Activated CD4-positive, alpha-beta T cell treated with anti-CD3 and anti-CD28 coated beads, Interleukin-2, amount 10 ng/mL, durations not matched to agents 24 days and 14 days (primary cell): ENCODE measurements at regions not wholly inside any gene's neighbourhood (a gene's known extent, or its start where the extent isn't known, plus 50 kb on each side); places are given as distances from the start of the nearest gene placed in this dataset.

ENCODE experiments used
- DNase-seq: peaks from one replicate; pipeline ENCODE4 v3.0.0; 2022
- H3K27ac Mint-ChIP-seq: one replicate; pipeline ENCODE4 v1.8.0; 2022; ENCODE audit warnings: mild to moderate bottlenecking, mixed read lengths
- H3K27me3 Mint-ChIP-seq: one replicate; pipeline ENCODE4 v1.8.0; 2022; ENCODE audit warnings: mixed read lengths
- H3K36me3 Mint-ChIP-seq: one replicate; pipeline ENCODE4 v1.8.0; 2022; ENCODE audit warnings: low read depth, mild to moderate bottlenecking, mixed read lengths
- H3K4me1 Mint-ChIP-seq: one replicate; pipeline ENCODE4 v1.8.0; 2021; ENCODE audit warnings: mixed read lengths
- H3K4me3 Mint-ChIP-seq: one replicate; pipeline ENCODE4 v1.8.0; 2022; ENCODE audit warnings: mild to moderate bottlenecking, moderate library complexity, mixed read lengths
- H3K9me3 Mint-ChIP-seq: one replicate; pipeline ENCODE4 v1.8.0; 2021; ENCODE audit warnings: mixed read lengths
- intact Hi-C: fragments of 100-400 bp; cut with micrococcal nuclease; formaldehyde crosslinking; loops from one replicate; pipeline ENCODE4 v1.15.1; 2023

DNA sequence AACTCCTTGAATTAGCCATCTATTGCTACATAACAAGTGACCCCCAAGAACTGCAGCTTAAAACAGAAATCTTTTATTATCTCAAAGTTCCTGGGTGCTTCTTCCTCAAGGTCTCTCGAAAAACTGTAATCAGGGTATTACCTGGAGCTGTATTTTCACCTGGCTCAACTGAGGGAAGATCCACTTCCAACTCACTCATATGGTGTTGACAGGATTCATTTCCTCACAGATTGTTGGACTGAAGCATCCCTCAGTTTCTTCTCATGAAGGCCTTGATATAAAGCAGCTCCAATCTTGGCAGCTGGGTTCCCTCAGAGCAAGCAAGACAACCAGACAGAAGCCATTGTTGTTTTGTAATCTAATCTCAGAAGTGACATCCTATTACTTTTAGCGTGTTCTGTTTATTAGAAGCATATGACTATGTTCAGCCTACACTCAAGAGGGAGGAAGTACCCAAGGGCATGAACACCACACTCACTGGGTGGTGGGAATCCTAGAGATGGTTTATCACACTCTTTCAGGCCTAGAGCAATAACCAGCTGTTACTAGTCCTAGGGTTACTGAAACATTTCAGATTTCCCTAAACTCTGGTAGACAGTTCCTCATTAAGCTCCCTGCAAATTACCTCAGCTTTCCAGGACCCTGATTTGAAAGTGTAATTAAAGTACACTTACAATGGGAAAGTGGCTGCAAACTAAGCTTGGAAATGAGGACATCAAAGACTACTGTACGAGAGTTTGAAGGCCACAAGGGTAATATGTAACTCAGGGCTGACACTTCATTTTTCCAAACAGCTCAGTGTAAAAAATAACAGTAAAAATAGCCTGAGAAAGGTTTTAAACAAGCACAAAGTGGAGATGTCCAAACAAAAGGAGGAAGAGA is 222.2 kb downstream of the SEC23A start:
- Mint-ChIP-seq H3K27me3 (no peaks in the 10 kb centered on the region), H3K27ac (no peak overlapping the region), H3K36me3 (no peaks in the 10 kb centered on the region), H3K9me3 (no peaks in the 10 kb centered on the region), H3K4me1 (no peaks in the 10 kb centered on the region), H3K4me3 (no peak overlapping the region)
- no peak for DNase-seq
- intact Hi-C loops: no loop called here

DNA sequence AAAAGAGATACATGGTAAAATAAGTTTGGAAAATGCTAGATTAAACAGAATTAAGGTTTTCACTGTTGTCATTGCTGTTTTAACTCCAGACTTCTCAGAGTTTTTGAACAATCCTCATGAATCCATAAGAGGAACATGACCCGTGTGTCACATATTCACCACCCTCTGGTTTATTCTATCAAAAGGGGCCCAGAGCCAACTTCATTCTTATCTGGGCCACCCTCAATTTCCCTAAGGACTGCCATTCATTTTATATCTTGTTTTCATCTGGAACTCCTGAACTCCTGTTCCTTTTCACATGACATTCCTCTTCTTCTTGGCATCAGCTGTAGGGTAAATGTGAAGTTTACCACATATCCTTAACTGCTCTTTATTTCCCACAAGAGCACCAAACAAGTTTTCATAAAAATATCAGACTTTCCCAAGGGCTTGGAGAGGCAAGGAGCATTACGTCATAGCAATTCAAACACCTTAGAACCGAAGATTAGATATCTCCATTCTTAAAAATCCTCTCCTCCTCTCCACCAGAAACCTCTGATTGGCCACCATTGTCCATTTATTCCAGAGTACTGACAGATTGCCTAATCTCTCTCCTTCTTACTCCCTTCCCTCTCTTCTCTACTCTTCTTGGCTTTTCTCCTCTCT is 225.2 kb downstream of the SEC23A start:
- Mint-ChIP-seq H3K9me3 (no peaks in the 10 kb centered on the region), H3K4me1 (no peaks in the 10 kb centered on the region), H3K4me3 (no peak overlapping the region), H3K27me3 (no peaks in the 10 kb centered on the region), H3K36me3 (no peaks in the 10 kb centered on the region), H3K27ac (no peak overlapping the region)
- DNase-seq: no peak
- intact Hi-C loops: no loop called here

DNA sequence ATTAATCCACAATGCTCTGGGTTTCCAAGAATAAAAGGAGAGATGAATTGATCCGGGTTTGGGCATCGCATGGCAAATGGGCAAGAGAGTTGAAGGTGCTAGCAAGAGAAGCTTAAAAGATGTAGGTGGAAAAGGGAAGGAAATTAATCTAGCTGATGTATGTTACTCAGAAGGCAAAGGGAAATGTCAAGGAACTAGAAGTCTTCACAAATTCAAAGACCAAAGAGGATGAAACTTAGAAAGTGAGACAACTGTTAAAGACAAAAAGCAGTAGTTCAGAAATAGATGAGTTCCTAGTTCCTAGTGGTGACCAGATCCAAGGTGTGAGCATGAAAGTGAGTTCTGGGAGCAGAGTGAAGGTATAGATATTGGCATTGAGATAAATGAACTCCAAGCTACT is 228.3 kb downstream of the SEC23A start:
- H3K36me3 Mint-ChIP-seq: no peaks in the 10 kb centered on the region
- no peaks in the 10 kb centered on the region for H3K27me3 Mint-ChIP-seq
- intact Hi-C loops: no loop called here
- no peak overlapping the region for H3K27ac Mint-ChIP-seq
- H3K9me3 Mint-ChIP-seq: no peaks in the 10 kb centered on the region
- H3K4me1 Mint-ChIP-seq: no peaks in the 10 kb centered on the region
- DNase-seq: no peak
- no peak overlapping the region for H3K4me3 Mint-ChIP-seq

DNA sequence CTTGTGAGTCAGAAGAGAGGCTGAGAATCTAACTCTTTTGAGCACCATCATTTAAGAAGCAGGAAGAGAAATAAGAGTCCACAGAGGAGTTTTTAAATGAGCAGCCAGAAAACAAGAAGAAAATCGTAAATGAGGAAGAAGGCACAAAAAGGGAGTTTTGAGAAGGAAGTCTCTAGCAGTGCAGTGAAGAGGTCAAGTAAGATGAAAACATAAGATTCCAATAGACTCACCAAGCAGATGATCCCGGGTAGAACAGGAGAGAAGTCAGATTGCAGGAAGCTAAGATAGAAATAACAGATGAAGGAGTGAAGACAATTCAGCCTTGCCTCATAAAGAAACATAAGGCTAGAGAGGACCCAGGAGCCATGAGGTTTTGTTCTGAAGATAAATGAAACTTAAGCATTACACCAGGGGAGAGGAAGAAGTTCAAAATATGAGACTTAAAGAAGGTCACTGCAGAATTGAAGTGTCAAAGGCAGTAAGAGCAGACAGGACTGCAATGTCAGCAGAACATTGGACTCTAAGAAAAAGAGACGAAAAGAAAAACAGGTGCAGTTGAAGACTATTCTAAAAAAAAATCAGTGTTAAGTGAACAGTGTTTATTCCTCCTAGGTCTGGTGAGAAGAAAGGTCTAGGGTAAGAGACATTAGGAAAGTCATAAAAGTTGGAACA is 229.0 kb downstream of the SEC23A start:
- H3K4me3 Mint-ChIP-seq: no peak overlapping the region
- H3K4me1 Mint-ChIP-seq: no peaks in the 10 kb centered on the region
- H3K27ac Mint-ChIP-seq: no peak overlapping the region
- H3K9me3 Mint-ChIP-seq: no peaks in the 10 kb centered on the region
- no peaks in the 10 kb centered on the region for H3K36me3 Mint-ChIP-seq
- intact Hi-C loops: no loop called here
- no peak for DNase-seq
- peaks cover 2% of the 10 kb centered on the region for H3K27me3 Mint-ChIP-seq

DNA sequence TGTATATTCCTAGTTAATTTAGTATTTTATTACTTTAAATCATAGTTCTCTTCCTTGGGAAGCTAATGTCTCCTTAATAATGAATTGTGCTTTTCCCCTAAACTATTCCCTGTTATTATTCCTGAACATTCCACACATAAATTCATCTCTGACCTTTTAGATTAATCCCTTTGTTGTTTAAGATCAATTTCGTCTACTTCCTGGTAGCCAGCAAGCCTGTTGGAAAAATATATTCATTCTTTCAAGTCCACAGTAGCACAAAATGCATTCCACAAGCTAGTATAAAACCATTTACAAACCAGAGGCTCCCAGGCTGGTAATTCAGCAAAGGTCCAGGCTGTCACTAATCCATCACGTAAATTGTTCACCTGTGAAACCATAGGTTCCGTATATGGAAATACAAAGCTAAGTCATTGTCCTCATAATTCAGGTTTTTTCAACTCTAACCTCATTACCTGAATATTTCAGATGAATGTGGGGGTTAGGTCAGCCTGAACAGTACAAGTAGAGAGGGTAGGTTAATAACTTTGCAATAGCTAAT is 232.7 kb downstream of the SEC23A start:
- H3K4me3 Mint-ChIP-seq: no peak overlapping the region
- no peaks in the 10 kb centered on the region for H3K4me1 Mint-ChIP-seq
- peaks cover 2% of the 10 kb centered on the region for H3K27me3 Mint-ChIP-seq
- intact Hi-C loops: no loop called here
- no peaks in the 10 kb centered on the region for H3K36me3 Mint-ChIP-seq
- no peak overlapping the region for H3K27ac Mint-ChIP-seq
- H3K9me3 Mint-ChIP-seq: no peaks in the 10 kb centered on the region
- DNase-seq: no peak

DNA sequence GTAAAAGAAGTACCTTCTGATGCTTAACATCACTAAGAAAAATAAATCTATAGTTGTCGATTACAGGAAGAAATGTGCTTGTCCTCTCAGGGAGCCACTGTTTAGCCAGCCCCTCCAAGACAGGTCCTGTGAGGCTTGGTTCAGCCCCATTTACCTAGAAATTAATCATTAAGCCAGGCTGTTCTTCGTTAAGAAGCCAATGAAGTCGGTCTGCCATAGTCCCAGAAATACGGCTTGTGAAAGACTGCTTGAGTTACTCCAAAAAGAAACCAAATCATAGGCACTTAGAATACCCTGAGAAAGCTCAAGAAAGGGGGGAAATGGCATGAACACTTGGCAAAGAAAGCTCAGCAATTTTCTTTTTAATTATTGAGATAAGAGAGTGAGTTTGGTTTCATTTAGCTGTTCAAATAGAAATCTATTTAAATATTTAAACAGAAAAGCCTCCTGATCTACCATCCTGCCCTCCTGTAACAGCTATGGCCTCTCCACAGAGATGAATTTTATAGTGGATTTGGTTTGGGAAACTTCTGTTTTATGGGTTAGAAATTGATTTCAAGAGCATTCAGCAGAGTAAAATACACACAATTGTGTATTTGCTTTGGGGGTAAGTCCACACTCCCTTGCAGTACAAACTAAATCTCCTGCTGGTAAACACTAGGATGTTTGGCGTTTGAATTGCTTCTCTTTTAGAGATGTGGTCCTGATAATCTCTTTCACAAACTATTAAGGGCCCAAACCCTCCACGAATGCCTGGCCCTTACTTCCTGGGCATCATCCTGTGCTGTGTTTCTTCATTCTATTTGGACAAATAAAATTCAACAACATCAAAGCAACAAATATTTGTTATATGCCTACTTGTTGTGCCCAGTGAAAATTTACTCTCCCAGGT is 234.4 kb downstream of the SEC23A start:
- no peak overlapping the region for H3K4me3 Mint-ChIP-seq
- H3K27me3 Mint-ChIP-seq: peaks cover 2% of the 10 kb centered on the region

DNA sequence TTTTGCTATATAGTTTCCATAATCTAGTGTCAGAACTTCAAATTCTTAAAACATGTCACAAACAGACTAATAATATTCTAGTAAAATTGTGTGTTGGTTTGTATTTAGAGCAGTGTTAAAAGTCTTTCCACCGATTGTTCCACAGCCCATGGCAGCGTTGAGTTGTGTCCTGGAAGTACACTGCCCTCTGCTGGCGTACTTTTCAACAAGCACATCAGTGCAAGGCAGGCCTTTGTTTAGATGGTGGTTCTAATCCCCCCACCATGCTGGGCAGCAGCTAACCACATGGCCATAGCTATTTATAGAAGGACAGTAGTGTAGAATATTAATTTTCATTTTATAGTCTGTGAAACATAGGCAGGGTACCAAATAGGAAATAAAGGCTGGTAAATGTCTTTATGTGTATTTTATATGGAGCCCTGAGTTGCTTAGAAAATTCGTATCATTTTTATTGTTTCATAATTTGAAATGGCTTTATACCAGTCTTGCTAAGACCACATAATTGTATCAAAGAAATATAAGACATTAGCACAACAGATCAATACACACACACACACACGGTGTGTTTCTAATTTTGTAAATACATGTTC is 235.4 kb downstream of the SEC23A start:
- Mint-ChIP-seq H3K9me3 (no peaks in the 10 kb centered on the region), H3K4me1 (no peaks in the 10 kb centered on the region), H3K27me3 (peaks cover 2% of the 10 kb centered on the region), H3K36me3 (no peaks in the 10 kb centered on the region), H3K4me3 (no peak overlapping the region), H3K27ac (no peak overlapping the region)
- DNase-seq: peak; percentile 84
- intact Hi-C loops: loop anchor here (1.0 to 2.0 kb wide), 2 partner anchors 146 to 965 kb away; no protein-coding TSS in a partner anchor

More for the DNA sequence above, 234.4 kb downstream of the SEC23A start:
- H3K27ac Mint-ChIP-seq: no peak overlapping the region
- H3K9me3 Mint-ChIP-seq: no peaks in the 10 kb centered on the region
- intact Hi-C loops: no loop called here
- no peaks in the 10 kb centered on the region for H3K36me3 Mint-ChIP-seq
- no peaks in the 10 kb centered on the region for H3K4me1 Mint-ChIP-seq
- no peak for DNase-seq

DNA sequence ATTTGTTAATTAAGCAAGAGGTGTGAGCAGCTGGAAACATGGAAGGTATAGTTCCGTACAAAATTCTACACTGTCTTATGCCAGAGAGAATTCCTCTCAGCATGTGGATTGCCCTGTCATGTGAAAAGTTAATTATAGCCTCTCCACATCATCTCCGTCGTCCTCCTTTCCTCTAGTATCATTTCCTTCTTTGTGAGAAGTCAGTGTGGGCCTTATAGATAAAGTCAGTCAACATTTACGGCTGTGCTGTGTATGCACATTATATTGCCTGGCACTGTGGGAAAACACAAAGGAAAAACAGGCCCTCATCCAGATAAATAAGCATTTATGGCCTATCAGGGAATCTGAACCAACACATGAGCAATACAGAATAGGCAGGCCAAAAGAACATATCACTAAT is 236.6 kb downstream of the SEC23A start:
- intact Hi-C loops: loop anchor here (2.0 kb wide), 1 partner anchor 964 kb away; no protein-coding TSS in a partner anchor
- Mint-ChIP-seq H3K27ac (no peak overlapping the region), H3K27me3 (peaks cover 2% of the 10 kb centered on the region), H3K4me3 (no peak overlapping the region), H3K4me1 (no peaks in the 10 kb centered on the region), H3K9me3 (no peaks in the 10 kb centered on the region), H3K36me3 (no peaks in the 10 kb centered on the region)
- no peak for DNase-seq

DNA sequence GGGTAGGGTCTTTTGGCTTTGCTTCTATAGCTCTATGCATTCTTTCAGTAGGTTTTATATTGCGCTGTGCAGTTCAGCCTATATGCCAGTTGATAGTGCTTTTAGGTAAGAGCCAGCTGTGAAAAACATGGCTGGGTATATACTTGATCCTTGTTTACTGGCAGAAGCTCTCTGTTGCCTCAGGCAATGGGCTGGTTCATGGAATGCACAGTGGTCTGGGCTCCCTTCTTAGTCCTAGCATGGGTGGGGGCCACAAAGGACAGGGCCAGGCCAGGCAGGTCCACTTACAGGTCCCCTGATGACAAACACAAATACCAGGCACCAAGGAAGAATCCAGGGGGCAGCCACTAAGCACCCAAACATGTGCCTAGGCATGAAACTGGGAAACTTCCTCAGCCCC is 240.7 kb downstream of the SEC23A start:
- Mint-ChIP-seq H3K36me3 (no peaks in the 10 kb centered on the region), H3K27me3 (peaks cover 2% of the 10 kb centered on the region), H3K9me3 (no peaks in the 10 kb centered on the region), H3K4me1 (no peaks in the 10 kb centered on the region), H3K4me3 (no peak overlapping the region), H3K27ac (no peak overlapping the region)
- intact Hi-C loops: no loop called here
- DNase-seq: no peak

DNA sequence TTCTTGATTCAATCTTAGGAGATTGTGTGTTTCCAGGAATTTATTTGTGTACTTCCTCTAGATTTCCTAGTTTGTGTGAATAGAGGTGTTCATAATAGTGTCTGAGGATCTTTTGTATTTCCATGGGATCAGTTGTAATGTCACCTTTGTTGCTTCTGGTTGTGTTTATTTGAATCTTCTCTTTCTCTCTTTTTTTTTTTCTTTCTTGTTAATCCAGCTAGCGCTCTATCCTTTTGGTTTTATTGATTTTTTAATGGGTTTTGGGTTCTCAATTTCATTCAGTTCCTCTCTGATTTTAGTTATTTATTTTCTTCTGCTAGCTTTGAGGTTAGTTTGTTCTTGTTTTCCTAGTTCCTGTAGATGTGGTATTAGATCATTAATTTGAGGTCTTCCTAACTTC is 242.5 kb downstream of the SEC23A start:
- intact Hi-C loops: no loop called here
- H3K36me3 Mint-ChIP-seq: no peaks in the 10 kb centered on the region

DNA sequence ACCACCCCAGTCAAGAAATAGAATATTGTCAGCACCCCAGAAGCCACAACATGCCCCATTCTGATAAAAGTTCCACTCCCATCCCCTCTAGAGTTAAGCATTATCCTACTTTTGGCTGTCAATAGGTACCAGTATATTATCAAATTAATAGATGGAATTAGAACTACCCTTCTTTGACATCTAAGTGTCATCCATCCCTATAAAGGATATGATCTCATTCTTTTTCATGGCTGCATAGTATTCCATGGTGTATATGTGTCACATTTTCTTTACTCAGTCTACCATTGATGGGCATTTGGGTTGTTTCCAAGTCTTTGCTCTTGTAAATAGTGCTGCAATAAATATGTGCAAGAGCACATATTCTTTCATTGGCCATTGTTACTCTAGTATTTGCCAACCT is 246.2 kb downstream of the SEC23A start:
- no peaks in the 10 kb centered on the region for H3K36me3 Mint-ChIP-seq
- H3K27me3 Mint-ChIP-seq: peaks cover 2% of the 10 kb centered on the region
- H3K4me3 Mint-ChIP-seq: no peak overlapping the region
- no peaks in the 10 kb centered on the region for H3K9me3 Mint-ChIP-seq
- no peaks in the 10 kb centered on the region for H3K4me1 Mint-ChIP-seq
- no peak for DNase-seq
- no peak overlapping the region for H3K27ac Mint-ChIP-seq
- intact Hi-C loops: no loop called here

More for the DNA sequence above, 242.5 kb downstream of the SEC23A start:
- Mint-ChIP-seq H3K27me3 (peaks cover 2% of the 10 kb centered on the region), H3K4me3 (no peak overlapping the region), H3K4me1 (no peaks in the 10 kb centered on the region), H3K9me3 (no peaks in the 10 kb centered on the region), H3K27ac (no peak overlapping the region)
- DNase-seq: no peak

DNA sequence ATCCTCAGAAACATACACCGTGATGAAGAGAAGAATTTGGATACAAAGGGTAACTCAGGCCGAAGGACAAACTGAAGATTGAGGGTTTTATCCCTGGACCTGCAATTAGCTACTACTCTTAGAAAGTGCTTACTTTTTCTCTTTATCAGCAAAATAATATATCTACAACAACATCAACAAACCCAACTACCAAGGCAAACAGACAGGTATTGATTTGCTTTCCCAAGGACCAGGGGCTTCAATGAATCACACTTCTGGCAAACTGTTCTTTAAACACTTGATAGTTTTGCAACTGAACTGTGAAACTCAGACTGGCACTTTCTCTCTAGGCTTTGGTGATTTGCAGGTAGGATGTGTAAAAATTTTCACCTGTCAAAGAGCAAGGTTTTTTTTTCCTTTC is 247.5 kb downstream of the SEC23A start:
- H3K4me3 Mint-ChIP-seq: no peak overlapping the region
- H3K27me3 Mint-ChIP-seq: peaks cover 2% of the 10 kb centered on the region
- no peaks in the 10 kb centered on the region for H3K36me3 Mint-ChIP-seq
- DNase-seq: no peak
- H3K27ac Mint-ChIP-seq: no peak overlapping the region
- no peaks in the 10 kb centered on the region for H3K4me1 Mint-ChIP-seq
- no peaks in the 10 kb centered on the region for H3K9me3 Mint-ChIP-seq
- intact Hi-C loops: no loop called here

DNA sequence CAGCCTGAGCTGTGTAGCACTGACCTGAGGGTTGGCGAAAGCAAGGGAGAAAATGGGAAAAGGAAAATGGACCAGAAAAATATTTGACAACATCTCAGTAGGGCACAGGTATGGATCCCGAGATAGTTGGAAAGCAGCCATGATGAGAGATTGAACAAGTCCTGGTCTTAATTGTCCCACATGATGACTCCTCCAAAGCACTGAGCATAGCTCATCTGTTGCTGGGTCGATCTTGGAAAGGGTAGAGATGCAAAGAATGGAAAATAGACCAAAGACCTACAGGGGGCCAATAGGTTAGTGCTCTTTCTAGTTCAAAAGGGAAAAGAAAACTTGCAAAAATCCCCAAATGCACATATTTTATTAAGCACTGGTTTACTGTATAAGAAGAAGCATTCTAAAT is 251.9 kb downstream of the SEC23A start:
- no peak for DNase-seq
- H3K27ac Mint-ChIP-seq: no peak overlapping the region
- H3K4me1 Mint-ChIP-seq: no peaks in the 10 kb centered on the region
- intact Hi-C loops: no loop called here
- H3K9me3 Mint-ChIP-seq: no peaks in the 10 kb centered on the region
- no peaks in the 10 kb centered on the region for H3K36me3 Mint-ChIP-seq
- peaks cover 2% of the 10 kb centered on the region for H3K27me3 Mint-ChIP-seq
- no peak overlapping the region for H3K4me3 Mint-ChIP-seq
